OCI-LY1 (cell line): ENCODE measurements at regions not wholly inside any gene's neighbourhood (a gene's known extent, or its start where the extent isn't known, plus 50 kb on each side); places are given as distances from the start of the nearest gene placed in this dataset.

ENCODE experiments used
- H2AFZ ChIP-seq: fragments of 200-600 bp; sonication (generic), shearing (Covaris generic); 2 replicates; pipeline ENCODE4 v1.6.0; 2014; ENCODE audit warnings: antibody characterized with exemption, mild to moderate bottlenecking, low read length
- H3F3A ChIP-seq: fragments of 200-600 bp; sonication (generic), shearing (Covaris generic); 2 replicates; pipeline ENCODE4 v1.6.0; 2014; ENCODE audit warnings: mild to moderate bottlenecking, antibody characterized with exemption, low read length, moderate library complexity; ENCODE audit not compliant: insufficient read depth
- H3K27ac ChIP-seq: fragments of 200-600 bp; sonication (generic); 2 replicates; pipeline ENCODE4 v1.5.1; 2014; ENCODE audit warnings: low read length, mixed run types, mild to moderate bottlenecking, low read depth; ENCODE audit not compliant: poor library complexity, severe bottlenecking
- H3K27me3 ChIP-seq: fragments of 200-600 bp; sonication (generic); 2 replicates; pipeline ENCODE4 v1.6.0; 2014; ENCODE audit warnings: antibody characterized with exemption, mild to moderate bottlenecking, low read length, moderate library complexity; ENCODE audit not compliant: insufficient read depth
- H3K36me3 ChIP-seq: fragments of 200-600 bp; sonication (generic); 2 replicates; pipeline ENCODE4 v1.6.1; 2014; ENCODE audit warnings: mild to moderate bottlenecking, antibody characterized with exemption, low read length, moderate library complexity, mixed read lengths; ENCODE audit not compliant: insufficient read depth
- H3K4me1 ChIP-seq: fragments of 200-600 bp; sonication (generic); 2 replicates; pipeline ENCODE4 v1.5.1; 2014; ENCODE audit warnings: mild to moderate bottlenecking, low read length, moderate library complexity; ENCODE audit not compliant: insufficient read depth, severe bottlenecking
- H3K4me2 ChIP-seq: fragments of 200-600 bp; sonication (generic), shearing (Covaris generic); 2 replicates; pipeline ENCODE4 v1.6.1; 2014; ENCODE audit warnings: low read length
- H3K4me3 ChIP-seq: fragments of 200-600 bp; sonication (generic); 2 replicates; pipeline ENCODE4 v1.5.1; 2014; ENCODE audit warnings: low read length, low read depth, mild to moderate bottlenecking, mixed read lengths; ENCODE audit not compliant: poor library complexity, severe bottlenecking
- H3K79me2 ChIP-seq: fragments of 200-600 bp; shearing (Covaris generic); 2 replicates; pipeline ENCODE4 v1.6.1; 2016; ENCODE audit warnings: mixed run types, low read length, mixed read lengths; ENCODE audit not compliant: insufficient read depth
- H3K9ac ChIP-seq: fragments of 200-600 bp; sonication (generic), shearing (Covaris generic); 2 replicates; pipeline ENCODE4 v1.6.1; 2014; ENCODE audit warnings: mild to moderate bottlenecking, low read length, mixed read lengths
- H3K9me2 ChIP-seq: fragments of 200-600 bp; sonication (generic), shearing (Covaris generic); 2 replicates; pipeline ENCODE4 v1.6.1; 2014; ENCODE audit warnings: low read depth, mild to moderate bottlenecking, low read length, mixed read lengths
- H3K9me3 ChIP-seq: fragments of 200-600 bp; shearing (Covaris generic); 2 replicates; pipeline ENCODE4 v1.6.1; 2014; ENCODE audit warnings: low read length, mixed read lengths
- H4K20me1 ChIP-seq: fragments of 200-600 bp; sonication (generic), shearing (Covaris generic); 2 replicates; pipeline ENCODE4 v1.6.0; 2016; ENCODE audit warnings: mild to moderate bottlenecking, low read length; ENCODE audit not compliant: insufficient read depth
- CTCF ChIP-seq: fragments of 200-600 bp; sonication (generic), shearing (Covaris generic); IDR thresholded peaks from 2 replicates; pipeline ENCODE4 v1.5.1; 2017; ENCODE audit warnings: mild to moderate bottlenecking, antibody characterized with exemption, low read length, moderate library complexity, mixed read lengths
- EZH2 ChIP-seq: fragments of 200-600 bp; sonication (generic), shearing (Covaris generic); IDR thresholded peaks from 2 replicates; pipeline ENCODE4 v1.8.0; 2017; ENCODE audit warnings: borderline replicate concordance, mixed run types, mild to moderate bottlenecking, antibody characterized with exemption, low read length, moderate library complexity, mixed read lengths

- no peak overlapping the region for H3K4me3 ChIP-seq
- H3K79me2 ChIP-seq, result no peaks in the 10 kb centered on the region
- no peaks in the 10 kb centered on the region for H3K36me3 ChIP-seq
- H3K27me3 ChIP-seq, result no peaks in the 10 kb centered on the region
- H4K20me1 ChIP-seq, result no peaks in the 10 kb centered on the region
- H3K9ac ChIP-seq, result no peak overlapping the region
- no peak for TF ChIP-seq EZH2
- no peak for TF ChIP-seq CTCF
- H3K9me3 ChIP-seq, result no peaks in the 10 kb centered on the region
- H3K4me2 ChIP-seq, result no peak overlapping the region
- H3K27ac ChIP-seq, result no peak overlapping the region
- H2AFZ ChIP-seq, result no peak overlapping the region
- no peaks in the 10 kb centered on the region for H3F3A ChIP-seq
- no peaks in the 10 kb centered on the region for H3K9me2 ChIP-seq
- no peaks in the 10 kb centered on the region for H3K4me1 ChIP-seq
Measured at GRCh38 chr4:180571516-180572055, 1671.6 kb upstream of the TENM3 start.

- H3K27ac ChIP-seq, result no peak overlapping the region
- H3K27me3 ChIP-seq, result no peaks in the 10 kb centered on the region
- TF ChIP-seq EZH2 (no peak), CTCF (no peak)
- H3K79me2 ChIP-seq, result no peaks in the 10 kb centered on the region
- H3K4me1 ChIP-seq, result no peaks in the 10 kb centered on the region
- no peaks in the 10 kb centered on the region for H3K9me3 ChIP-seq
- H2AFZ ChIP-seq, result no peak overlapping the region
- no peak overlapping the region for H3K4me2 ChIP-seq
- H3K4me3 ChIP-seq, result no peak overlapping the region
- H4K20me1 ChIP-seq, result no peaks in the 10 kb centered on the region
- H3K36me3 ChIP-seq, result no peaks in the 10 kb centered on the region
- no peaks in the 10 kb centered on the region for H3F3A ChIP-seq
- no peaks in the 10 kb centered on the region for H3K9me2 ChIP-seq
- H3K9ac ChIP-seq, result no peak overlapping the region
Measured at GRCh38 chr4:180578175-180578574, 1665.0 kb upstream of the TENM3 start.

GRCh38 chr4:180581061-180581460 lies 1662.1 kb upstream of the TENM3 start:
- H3K9ac ChIP-seq, result no peak overlapping the region
- no peak overlapping the region for H3K4me2 ChIP-seq
- no peaks in the 10 kb centered on the region for H3K27me3 ChIP-seq
- no peaks in the 10 kb centered on the region for H3F3A ChIP-seq
- H3K79me2 ChIP-seq, result no peaks in the 10 kb centered on the region
- H3K27ac ChIP-seq, result no peak overlapping the region
- no peaks in the 10 kb centered on the region for H3K9me3 ChIP-seq
- TF ChIP-seq EZH2 (no peak), CTCF (no peak)
- H3K36me3 ChIP-seq, result no peaks in the 10 kb centered on the region
- no peaks in the 10 kb centered on the region for H4K20me1 ChIP-seq
- H3K4me3 ChIP-seq, result no peak overlapping the region
- no peak overlapping the region for H2AFZ ChIP-seq
- H3K4me1 ChIP-seq, result no peaks in the 10 kb centered on the region
- H3K9me2 ChIP-seq, result no peaks in the 10 kb centered on the region
